GM12878 (cell line): ENCODE measurements at regions not wholly inside any gene's neighbourhood (a gene's known extent, or its start where the extent isn't known, plus 50 kb on each side); places are given as distances from the start of the nearest gene placed in this dataset.

Source experiments
- ATAC-seq: fragments of 200-7000 bp; cut with Tn5 transposase; 3 replicates; pipeline ENCODE4 v1.9.1; 2020; ENCODE audit warnings: mild to moderate bottlenecking, moderate library complexity
- BruUV-seq: library from RNA; stranded (reverse); fragments of 400-500 nt; replicated peaks from 2 replicates; lab custom pipeline; 2021; lab: Mats Ljungman, UMichigan
- CTCF ChIA-PET: fragments of 300-600 bp; sonication (Branson Sonifier 250); formaldehyde crosslinking; extraction: SDS; loops from one replicate; lab custom pipeline; 2021; ENCODE audit warnings: inconsistent platforms; lab: Yijun Ruan, JAX
- POLR2A ChIA-PET: fragments of 350-600 bp; formaldehyde crosslinking; extraction: SDS; loops from one replicate; lab custom pipeline; 2021; ENCODE audit warnings: inconsistent platforms; lab: Charles Lee
- RAD21 ChIA-PET: fragments of 300-600 bp; sonication (Branson Sonifier 250); formaldehyde crosslinking; loops from one replicate; lab custom pipeline; 2023; ENCODE audit warnings: antibody characterized with exemption; ENCODE audit not compliant: unreplicated experiment; lab: Charles Lee
- SMC1A ChIA-PET: fragments of 300-600 bp; sonication (Branson Sonifier 250); formaldehyde crosslinking; loops from one replicate; lab custom pipeline; 2023; ENCODE audit not compliant: unreplicated experiment, uncharacterized antibody; lab: Charles Lee
- DNase-seq: peaks from one replicate; pipeline ENCODE4 v3.0.0-alpha.2; 2011; ENCODE audit warnings: low read depth, low spot score
- FAIRE-seq: peaks from 3 replicates; lab custom pipeline; 2011; peaks lifted over from hg19 to GRCh38; lab: Jason Lieb, UNC
- H2AFZ ChIP-seq: 2 replicates; pipeline ENCODE4 v1.6.0; 2011; ENCODE audit warnings: low read depth, low read length, control low read depth; ENCODE audit not compliant: control insufficient read depth
- H3K27ac ChIP-seq: 2 replicates; pipeline ENCODE4 v1.5.1; 2011; ENCODE audit warnings: control low read depth; ENCODE audit not compliant: control insufficient read depth, insufficient read depth
- H3K27me3 ChIP-seq, 2 experiments: replicated peaks in 1 of 2; 2 replicates each; pipeline versions ENCODE4 v1.6.0 to v1.6.1; 2011; ENCODE audit warnings: low read length in 1 of 2; ENCODE audit not compliant: control insufficient read depth in 2 of 2, insufficient read depth in 2 of 2
- H3K36me3 ChIP-seq, 2 experiments: 2 replicates each; pipeline ENCODE4 v1.5.1; 2011; ENCODE audit warnings: low read length in 1 of 2; ENCODE audit not compliant: control insufficient read depth in 2 of 2, insufficient read depth in 2 of 2
- H3K4me1 ChIP-seq: 2 replicates; pipeline ENCODE4 v1.6.1; 2011; ENCODE audit warnings: mild to moderate bottlenecking, low read length, moderate library complexity, mixed read lengths; ENCODE audit not compliant: control insufficient read depth, insufficient read depth
- H3K4me2 ChIP-seq: 2 replicates; pipeline ENCODE4 v1.6.0; 2011; ENCODE audit warnings: control low read depth; ENCODE audit not compliant: control insufficient read depth, insufficient read depth
- H3K4me3 ChIP-seq: fragments of 200-600 bp; sonication (generic); 2 replicates; pipeline ENCODE4 v1.5.1; 2016
- H3K79me2 ChIP-seq: 2 replicates; pipeline ENCODE4 v1.6.0; 2011; ENCODE audit warnings: low read length; ENCODE audit not compliant: control insufficient read depth, insufficient read depth
- H3K9ac ChIP-seq: 2 replicates; pipeline ENCODE4 v1.8.0; 2011; ENCODE audit warnings: low read length, control low read depth, mixed read lengths; ENCODE audit not compliant: control insufficient read depth, insufficient read depth
- H3K9me3 ChIP-seq: replicated peaks from 3 replicates; pipeline ENCODE4 v1.5.1; 2011; ENCODE audit warnings: mild to moderate bottlenecking, low read length; ENCODE audit not compliant: control insufficient read depth, insufficient read depth
- H4K20me1 ChIP-seq: 2 replicates; pipeline ENCODE4 v1.6.0; 2011; ENCODE audit not compliant: control insufficient read depth, insufficient read depth
- HDGF ChIP-seq: fragments of 450-650 bp; IDR thresholded peaks from 2 replicates; pipeline ENCODE4 v1.6.1; 2016; ENCODE audit warnings: antibody characterized with exemption
- KLF5 ChIP-seq: fragments of 450-650 bp; IDR thresholded peaks from 2 replicates; pipeline ENCODE4 v1.6.1; 2014; ENCODE audit warnings: mild to moderate bottlenecking; ENCODE audit not compliant: partially characterized antibody
- MYC ChIP-seq: IDR thresholded peaks from 2 replicates; pipeline ENCODE4 v1.6.1; 2011; ENCODE audit warnings: mild to moderate bottlenecking, low read length, moderate library complexity, inconsistent platforms; ENCODE audit not compliant: insufficient read depth, insufficient replicate concordance, insufficient read length, severe bottlenecking
- RBBP5 ChIP-seq: fragments of 200-600 bp; sonication (generic); conservative IDR thresholded peaks from 2 replicates; pipeline ENCODE4 v1.6.1; 2016
- SUPT20H ChIP-seq: IDR thresholded peaks from 2 replicates; pipeline ENCODE4 v1.6.1; 2011; ENCODE audit warnings: low read depth, mild to moderate bottlenecking, low read length, moderate library complexity, borderline replicate concordance; ENCODE audit not compliant: control insufficient read depth
- WGBS: methylation state at CpG from one replicate; pipeline ENCODE4 v1.1.6; 2016; ENCODE audit warnings: low lambda C conversion rate; ENCODE audit not compliant: insufficient replicate concordance, insufficient coverage; ENCODE audit errors: missing lambda C conversion rate; 5-methylcytosine and 5-hydroxymethylcytosine counted together
- in situ Hi-C: fragments of 300-500 bp; cut with MboI; formaldehyde crosslinking; loops from 9 replicates; pipeline ENCODE4 v1.14.3; 2018; ENCODE audit warnings: mixed read lengths
- intact Hi-C: fragments of 100-400 bp; cut with micrococcal nuclease; formaldehyde crosslinking; loops from one replicate; pipeline ENCODE4 v1.14.2; 2022; ENCODE audit not compliant: unreplicated experiment
- TF ChIP-seq, protein P1 (sequence below): fragments of 450-650 bp; IDR thresholded peaks from 2 replicates; pipeline ENCODE4 v1.6.1; 2017; ENCODE audit warnings: mild to moderate bottlenecking, low read depth, inconsistent platforms; ENCODE audit not compliant: poor library complexity, severe bottlenecking

DNA sequence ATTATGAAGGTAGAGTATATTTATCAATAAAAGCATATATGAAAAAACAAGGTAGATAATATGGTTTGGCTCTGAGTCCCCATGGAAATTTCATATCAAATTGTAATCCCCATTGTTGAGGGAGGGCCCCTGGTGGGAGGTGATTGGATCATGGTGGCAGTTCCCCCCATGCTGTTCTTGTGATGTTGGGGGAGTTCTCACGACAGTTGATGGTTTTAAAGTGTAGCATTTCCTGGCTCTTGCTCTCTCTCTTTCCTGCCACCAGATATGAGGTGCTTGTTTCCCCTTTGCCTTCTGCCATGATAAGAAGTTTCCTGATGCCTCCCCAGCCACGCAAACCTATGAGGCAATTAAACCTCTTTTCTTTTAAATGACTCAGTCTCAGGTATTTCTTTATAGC, 260.4 kb downstream of the PPARGC1A start:
- intact Hi-C loops, result no loop called here
- ATAC-seq (no peak), FAIRE-seq (no peak), DNase-seq (no peak)
- in situ Hi-C loops, result no loop called here
- ChIA-PET RAD21 (no interaction called here), CTCF (no interaction called here)
- Histone ChIP-seq H3K9ac (no peak overlapping the region), H3K4me2 (no peak overlapping the region), H3K79me2 (no peaks in the 10 kb centered on the region), H4K20me1 (no peaks in the 10 kb centered on the region), H3K4me1 (no peaks in the 10 kb centered on the region), H3K27ac (no peak overlapping the region), H3K4me3 (no peak overlapping the region), H2AFZ (no peak overlapping the region), H3K27me3 (no peaks in the 10 kb centered on the region), H3K36me3 (no peaks in the 10 kb centered on the region), H3K9me3 (no peaks in the 10 kb centered on the region)
- WGBS, result 0% methylated on average over 2 of the region's 2 CpGs
- BruUV-seq, result no TSS peak
- TF ChIP-seq MYC, result no peak
- no peak for TF ChIP-seq HDGF
- no peak for TF ChIP-seq RBBP5
- no peak for TF ChIP-seq SUPT20H
- TF ChIP-seq KLF5, result no peak
- TF ChIP-seq, protein P1, sequence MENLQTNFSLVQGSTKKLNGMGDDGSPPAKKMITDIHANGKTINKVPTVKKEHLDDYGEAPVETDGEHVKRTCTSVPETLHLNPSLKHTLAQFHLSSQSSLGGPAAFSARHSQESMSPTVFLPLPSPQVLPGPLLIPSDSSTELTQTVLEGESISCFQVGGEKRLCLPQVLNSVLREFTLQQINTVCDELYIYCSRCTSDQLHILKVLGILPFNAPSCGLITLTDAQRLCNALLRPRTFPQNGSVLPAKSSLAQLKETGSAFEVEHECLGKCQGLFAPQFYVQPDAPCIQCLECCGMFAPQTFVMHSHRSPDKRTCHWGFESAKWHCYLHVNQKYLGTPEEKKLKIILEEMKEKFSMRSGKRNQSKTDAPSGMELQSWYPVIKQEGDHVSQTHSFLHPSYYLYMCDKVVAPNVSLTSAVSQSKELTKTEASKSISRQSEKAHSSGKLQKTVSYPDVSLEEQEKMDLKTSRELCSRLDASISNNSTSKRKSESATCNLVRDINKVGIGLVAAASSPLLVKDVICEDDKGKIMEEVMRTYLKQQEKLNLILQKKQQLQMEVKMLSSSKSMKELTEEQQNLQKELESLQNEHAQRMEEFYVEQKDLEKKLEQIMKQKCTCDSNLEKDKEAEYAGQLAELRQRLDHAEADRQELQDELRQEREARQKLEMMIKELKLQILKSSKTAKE, result no peak
- TF ChIP-seq, all 136 proteins: peak for 0
- POLR2A ChIA-PET, result no interaction called here
- SMC1A ChIA-PET, result interaction anchor here (0.5 kb wide), 1 partner anchor 1576 kb away, joined by 3 read pairs; no protein-coding TSS in a partner anchor
